DMS 273 (cell line): ENCODE measurements at regions not wholly inside any gene's neighbourhood (a gene's known extent, or its start where the extent isn't known, plus 50 kb on each side); places are given as distances from the start of the nearest gene placed in this dataset.
"Not testable (repeated sequence)": the region's sequence is repeated elsewhere in the genome, so short reads cannot be mapped to it uniquely, and the experiment has no call there.

Experiments used
- DNase-seq: peaks from one replicate; lab custom pipeline; 2025; ENCODE audit not compliant: unreplicated experiment; lab: John Stamatoyannopoulos, UW

GRCh38 chr6:154625721-154626120 lies 107.5 kb upstream of the SCAF8 start:
- DNase-seq, result no peak

- DNase-seq, result no peak
Measured at GRCh38 chr6:154629127-154629526, 104.1 kb upstream of the SCAF8 start.

GRCh38 chr6:154632119-154632518 lies 101.1 kb upstream of the SCAF8 start:
- DNase-seq, result no peak

- DNase-seq, result no peak
Measured at GRCh38 chr6:154637392-154637791, 95.8 kb upstream of the SCAF8 start.

GRCh38 chr6:154638369-154638768 lies 94.8 kb upstream of the SCAF8 start:
- DNase-seq, result no peak

- not testable (repeated sequence) for DNase-seq
Measured at GRCh38 chr6:154639196-154639595, 94.0 kb upstream of the SCAF8 start.

GRCh38 chr6:154648188-154648887 lies 84.9 kb upstream of the SCAF8 start:
- DNase-seq, result peak; percentile 32

- DNase-seq, result no peak
Measured at GRCh38 chr6:154648888-154649205, 84.4 kb upstream of the SCAF8 start.

- no peak for DNase-seq
Measured at GRCh38 chr6:154649721-154650120, 83.5 kb upstream of the SCAF8 start.

GRCh38 chr6:154650351-154650750 lies 82.9 kb upstream of the SCAF8 start:
- no peak for DNase-seq

- no peak for DNase-seq
Measured at GRCh38 chr6:154651656-154652055, 81.6 kb upstream of the SCAF8 start.

GRCh38 chr6:154653385-154653784 lies 79.8 kb upstream of the SCAF8 start:
- DNase-seq, result no peak

GRCh38 chr6:154653853-154654252 lies 79.4 kb upstream of the SCAF8 start:
- DNase-seq, result no peak

- no peak for DNase-seq
Measured at GRCh38 chr6:154656660-154657059, 76.6 kb upstream of the SCAF8 start.

- DNase-seq, result no peak
Measured at GRCh38 chr6:154661768-154662167, 71.4 kb upstream of the SCAF8 start.

- DNase-seq, result no peak
Measured at GRCh38 chr6:154664287-154664686, 68.9 kb upstream of the SCAF8 start.

- DNase-seq, result no peak
Measured at GRCh38 chr6:154668156-154668555, 65.1 kb upstream of the SCAF8 start.

GRCh38 chr6:154672086-154672485 lies 61.1 kb upstream of the SCAF8 start:
- DNase-seq, result no peak

GRCh38 chr6:154673919-154674318 lies 59.3 kb upstream of the SCAF8 start:
- no peak for DNase-seq

- peak; percentile 96 for DNase-seq
Measured at GRCh38 chr6:154675602-154676088, 57.6 kb upstream of the SCAF8 start.

GRCh38 chr6:154682633-154683125 lies 50.5 kb upstream of the SCAF8 start:
- no peak for DNase-seq
